ENCODE measurements at regions not wholly inside any gene's neighbourhood (a gene's known extent, or its start where the extent isn't known, plus 50 kb on each side); places are given as distances from the start of the nearest gene placed in this dataset.

- TF ChIP-seq, protein P1, sequence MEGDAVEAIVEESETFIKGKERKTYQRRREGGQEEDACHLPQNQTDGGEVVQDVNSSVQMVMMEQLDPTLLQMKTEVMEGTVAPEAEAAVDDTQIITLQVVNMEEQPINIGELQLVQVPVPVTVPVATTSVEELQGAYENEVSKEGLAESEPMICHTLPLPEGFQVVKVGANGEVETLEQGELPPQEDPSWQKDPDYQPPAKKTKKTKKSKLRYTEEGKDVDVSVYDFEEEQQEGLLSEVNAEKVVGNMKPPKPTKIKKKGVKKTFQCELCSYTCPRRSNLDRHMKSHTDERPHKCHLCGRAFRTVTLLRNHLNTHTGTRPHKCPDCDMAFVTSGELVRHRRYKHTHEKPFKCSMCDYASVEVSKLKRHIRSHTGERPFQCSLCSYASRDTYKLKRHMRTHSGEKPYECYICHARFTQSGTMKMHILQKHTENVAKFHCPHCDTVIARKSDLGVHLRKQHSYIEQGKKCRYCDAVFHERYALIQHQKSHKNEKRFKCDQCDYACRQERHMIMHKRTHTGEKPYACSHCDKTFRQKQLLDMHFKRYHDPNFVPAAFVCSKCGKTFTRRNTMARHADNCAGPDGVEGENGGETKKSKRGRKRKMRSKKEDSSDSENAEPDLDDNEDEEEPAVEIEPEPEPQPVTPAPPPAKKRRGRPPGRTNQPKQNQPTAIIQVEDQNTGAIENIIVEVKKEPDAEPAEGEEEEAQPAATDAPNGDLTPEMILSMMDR (IDR thresholded peaks at IDR 0.05; ENCODE audit: borderline replicate concordance, extremely low read depth, low read length, poor library complexity, severe bottlenecking) = no peak
- no peak for TF ChIP-seq EZH2 (IDR thresholded peaks at IDR 0.05; ENCODE audit: borderline replicate concordance, low read depth, low read length, severe bottlenecking)
These were observed 278.8 kb downstream of the HDGFL1 start for GRCh38 chr6:22848121-22848520.

All from DND-41 (cell line).